HEK293T (cell line): ENCODE measurements at regions not wholly inside any gene's neighbourhood (a gene's known extent, or its start where the extent isn't known, plus 50 kb on each side); places are given as distances from the start of the nearest gene placed in this dataset.

ENCODE experiments used
- CTCF ChIA-PET: fragments of 350-600 bp; formaldehyde crosslinking; extraction: SDS; loops from one replicate; lab custom pipeline; 2021; ENCODE audit warnings: antibody characterized with exemption, inconsistent platforms; lab: Yijun Ruan, JAX
- POLR2A ChIA-PET: fragments of 350-600 bp; formaldehyde crosslinking; extraction: SDS; loops from one replicate; lab custom pipeline; 2020; ENCODE audit warnings: antibody characterized with exemption, inconsistent platforms; lab: Yijun Ruan, JAX
- DNase-seq: peaks from one replicate; pipeline ENCODE4 v3.0.0; 2012; ENCODE audit warnings: mixed read lengths; ENCODE audit errors: extremely low spot score
- ARNT ChIP-seq: fragments of 450-650 bp; IDR thresholded peaks from 2 replicates; pipeline ENCODE4 v1.6.1; 2017; ENCODE audit warnings: mild to moderate bottlenecking
- BHLHE40 ChIP-seq: fragments of 450-650 bp; IDR thresholded peaks from 2 replicates; pipeline ENCODE4 v1.6.1; 2016; ENCODE audit warnings: mild to moderate bottlenecking, moderate library complexity, borderline replicate concordance
- CTBP1 ChIP-seq: fragments of 450-650 bp; IDR thresholded peaks from 2 replicates; pipeline ENCODE4 v1.6.1; 2016; ENCODE audit warnings: borderline replicate concordance
- ELF4 ChIP-seq: fragments of 450-650 bp; IDR thresholded peaks from 2 replicates; pipeline ENCODE4 v1.6.1; 2017; ENCODE audit warnings: antibody characterized with exemption
- FOXA1 ChIP-seq: fragments of 450-650 bp; IDR thresholded peaks from 2 replicates; pipeline ENCODE4 v1.6.1; 2016; ENCODE audit warnings: mild to moderate bottlenecking
- FOXK2 ChIP-seq: fragments of 450-650 bp; IDR thresholded peaks from 2 replicates; pipeline ENCODE4 v1.6.1; 2016; ENCODE audit warnings: mild to moderate bottlenecking
- FOXM1 ChIP-seq: fragments of 450-650 bp; IDR thresholded peaks from 2 replicates; pipeline ENCODE4 v1.6.1; 2017; ENCODE audit warnings: mild to moderate bottlenecking, borderline replicate concordance
- HDGF ChIP-seq: fragments of 450-650 bp; IDR thresholded peaks from 2 replicates; pipeline ENCODE4 v1.6.1; 2017; ENCODE audit warnings: antibody characterized with exemption, borderline replicate concordance
- L3MBTL2 ChIP-seq: fragments of 450-650 bp; conservative IDR thresholded peaks from 2 replicates; pipeline ENCODE4 v1.6.1; 2016; ENCODE audit warnings: mild to moderate bottlenecking
- LEF1 ChIP-seq: fragments of 450-650 bp; IDR thresholded peaks from 2 replicates; pipeline ENCODE4 v1.6.1; 2017; ENCODE audit warnings: mild to moderate bottlenecking, borderline replicate concordance
- NFRKB ChIP-seq: fragments of 450-650 bp; IDR thresholded peaks from 2 replicates; pipeline ENCODE4 v1.6.1; 2016; ENCODE audit warnings: mild to moderate bottlenecking, moderate library complexity
- SP1 ChIP-seq: fragments of 450-650 bp; IDR thresholded peaks from 2 replicates; pipeline ENCODE4 v1.6.1; 2017
- SUZ12 ChIP-seq: fragments of 450-650 bp; IDR thresholded peaks from 2 replicates; pipeline ENCODE4 v1.6.1; 2016; ENCODE audit warnings: mild to moderate bottlenecking
- TARDBP ChIP-seq: fragments of 450-650 bp; IDR thresholded peaks from 2 replicates; pipeline ENCODE4 v1.6.1; 2016
- ZNF384 ChIP-seq: fragments of 450-650 bp; IDR thresholded peaks from 2 replicates; pipeline ENCODE4 v1.6.1; 2016
- TF ChIP-seq, protein P1 (sequence below): fragments of 450-650 bp; IDR thresholded peaks from 2 replicates; pipeline ENCODE4 v1.6.1; 2016

DNA sequence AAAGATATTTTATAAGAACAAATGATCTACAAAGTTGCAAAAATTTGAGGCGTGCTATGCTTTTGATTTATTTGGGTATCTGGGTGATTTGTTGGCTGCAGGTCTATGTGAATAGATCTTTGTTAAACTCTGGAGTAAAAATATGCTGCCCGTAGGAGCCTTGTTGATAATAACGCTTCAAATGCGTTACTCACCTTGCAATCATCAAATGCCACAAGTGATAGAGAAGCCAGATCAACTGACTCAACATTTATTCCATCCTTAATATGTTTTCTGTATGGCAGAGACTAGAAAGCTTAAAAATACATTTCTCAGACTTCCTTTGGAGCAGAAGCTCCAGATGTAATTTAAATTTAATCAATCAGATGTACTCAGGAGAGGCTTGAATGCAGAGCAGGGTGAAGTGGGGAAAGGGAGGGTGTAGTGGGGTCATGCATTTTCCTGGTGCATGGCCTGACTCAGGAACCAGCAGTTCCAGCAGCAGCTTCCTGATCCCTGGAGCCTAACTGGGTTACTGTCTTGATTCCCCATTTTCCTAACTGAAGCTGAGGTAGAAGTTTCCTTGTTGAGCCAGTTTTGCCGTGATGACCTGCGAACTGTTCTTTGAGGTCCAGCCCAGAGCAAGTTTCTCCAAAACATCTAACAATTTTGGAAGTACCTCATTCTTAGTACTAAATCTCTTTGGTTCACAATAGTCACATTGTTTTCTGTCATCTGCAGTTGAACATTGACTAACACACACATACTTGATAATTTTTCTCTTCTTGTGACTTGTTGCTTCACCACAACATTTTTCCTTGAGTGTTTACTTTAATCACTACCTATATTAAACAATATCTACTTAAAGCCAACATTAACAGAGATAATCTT lies 284.7 kb upstream of the CWC22 start:
- POLR2A ChIA-PET = no interaction called here
- CTCF ChIA-PET = no interaction called here
- no peak for DNase-seq
- TF ChIP-seq ZNF384 = no peak
- TF ChIP-seq CTBP1 = no peak
- TF ChIP-seq SUZ12 = no peak
- TF ChIP-seq BHLHE40 = no peak
- TF ChIP-seq FOXM1 = no peak
- no peak for TF ChIP-seq SP1
- TF ChIP-seq ARNT = no peak
- no peak for TF ChIP-seq HDGF
- no peak for TF ChIP-seq TARDBP
- TF ChIP-seq, protein P1, sequence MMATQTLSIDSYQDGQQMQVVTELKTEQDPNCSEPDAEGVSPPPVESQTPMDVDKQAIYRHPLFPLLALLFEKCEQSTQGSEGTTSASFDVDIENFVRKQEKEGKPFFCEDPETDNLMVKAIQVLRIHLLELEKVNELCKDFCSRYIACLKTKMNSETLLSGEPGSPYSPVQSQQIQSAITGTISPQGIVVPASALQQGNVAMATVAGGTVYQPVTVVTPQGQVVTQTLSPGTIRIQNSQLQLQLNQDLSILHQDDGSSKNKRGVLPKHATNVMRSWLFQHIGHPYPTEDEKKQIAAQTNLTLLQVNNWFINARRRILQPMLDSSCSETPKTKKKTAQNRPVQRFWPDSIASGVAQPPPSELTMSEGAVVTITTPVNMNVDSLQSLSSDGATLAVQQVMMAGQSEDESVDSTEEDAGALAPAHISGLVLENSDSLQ = no peak
- TF ChIP-seq NFRKB = no peak
- TF ChIP-seq FOXA1 = no peak
- TF ChIP-seq ELF4 = no peak

DNA sequence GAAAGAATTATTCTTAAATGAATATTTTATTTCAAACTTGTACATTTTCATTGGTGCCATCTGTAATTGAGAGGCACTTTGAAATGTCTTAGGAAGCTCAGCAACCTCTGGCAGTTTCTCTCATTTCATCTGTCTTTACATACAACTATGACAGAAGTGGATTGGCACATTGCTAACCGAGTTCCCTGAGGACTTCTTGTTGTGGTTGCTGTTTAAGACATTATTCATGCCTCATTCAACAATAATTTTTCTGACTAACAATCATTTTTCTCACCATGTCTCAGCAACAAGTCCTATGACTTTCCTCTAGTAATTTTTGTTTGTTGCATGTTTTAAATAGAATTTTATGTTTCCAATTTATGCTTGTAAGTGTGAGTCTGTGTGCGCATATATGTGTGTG lies 284.0 kb upstream of the CWC22 start:
- CTCF ChIA-PET = no interaction called here
- TF ChIP-seq L3MBTL2 = no peak
- no peak for TF ChIP-seq NFRKB
- TF ChIP-seq ZNF384 = no peak
- no peak for TF ChIP-seq SUZ12
- no peak for TF ChIP-seq TARDBP
- TF ChIP-seq CTBP1 = no peak
- TF ChIP-seq, protein P1 = no peak
- no peak for TF ChIP-seq FOXA1
- DNase-seq = no peak
- POLR2A ChIA-PET = no interaction called here

DNA sequence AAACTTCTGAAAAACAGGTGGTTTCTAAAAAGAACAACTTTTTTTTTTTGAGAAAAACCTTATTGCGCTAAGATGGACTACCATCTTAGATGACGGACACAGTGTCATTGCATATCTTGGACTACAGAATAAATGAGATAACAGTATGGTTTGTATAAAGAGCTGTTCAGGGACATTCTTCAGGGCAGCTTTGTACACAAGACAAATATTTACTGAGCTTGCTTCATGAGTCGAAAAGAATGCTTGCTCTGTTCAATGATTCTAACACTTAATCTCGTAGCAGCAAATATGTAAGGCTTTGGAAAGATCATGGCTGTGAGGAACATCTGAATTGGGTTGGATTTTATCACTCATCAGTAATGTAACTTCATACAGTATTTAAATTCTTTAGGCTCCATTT lies 282.5 kb upstream of the CWC22 start:
- DNase-seq = no peak
- TF ChIP-seq FOXK2 (no peak), HDGF (no peak), BHLHE40 (no peak), FOXA1 (no peak), CTBP1 (no peak), TARDBP (no peak), FOXM1 (no peak), SP1 (no peak), SUZ12 (no peak), ARNT (no peak), ZNF384 (no peak), LEF1 (no peak), ELF4 (no peak)
- ChIA-PET CTCF (no interaction called here), POLR2A (no interaction called here)

DNA sequence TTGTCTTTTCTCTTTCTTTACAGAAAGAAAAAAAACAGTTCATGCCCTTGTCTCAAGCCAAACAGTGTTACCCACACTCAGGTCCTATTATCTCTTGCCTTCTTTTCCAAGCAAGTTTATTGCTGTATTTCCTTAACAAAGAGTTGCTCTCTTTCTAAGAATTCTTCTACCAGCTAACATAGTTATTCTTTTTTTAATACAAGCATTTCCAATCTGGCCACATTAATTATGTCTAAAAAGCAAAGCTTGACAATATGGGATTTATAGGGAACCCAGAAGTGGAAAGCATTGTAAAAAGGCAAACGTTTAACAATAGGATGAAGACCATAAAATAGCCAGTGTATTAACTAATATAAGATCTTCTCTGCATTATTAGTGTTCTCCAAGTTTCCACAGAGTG lies 272.5 kb upstream of the CWC22 start:
- DNase-seq = no peak
- POLR2A ChIA-PET = no interaction called here
- CTCF ChIA-PET = no interaction called here
- TF ChIP-seq FOXM1 = no peak
- TF ChIP-seq SP1 = no peak
- no peak for TF ChIP-seq TARDBP
- TF ChIP-seq BHLHE40 = no peak
- no peak for TF ChIP-seq LEF1

DNA sequence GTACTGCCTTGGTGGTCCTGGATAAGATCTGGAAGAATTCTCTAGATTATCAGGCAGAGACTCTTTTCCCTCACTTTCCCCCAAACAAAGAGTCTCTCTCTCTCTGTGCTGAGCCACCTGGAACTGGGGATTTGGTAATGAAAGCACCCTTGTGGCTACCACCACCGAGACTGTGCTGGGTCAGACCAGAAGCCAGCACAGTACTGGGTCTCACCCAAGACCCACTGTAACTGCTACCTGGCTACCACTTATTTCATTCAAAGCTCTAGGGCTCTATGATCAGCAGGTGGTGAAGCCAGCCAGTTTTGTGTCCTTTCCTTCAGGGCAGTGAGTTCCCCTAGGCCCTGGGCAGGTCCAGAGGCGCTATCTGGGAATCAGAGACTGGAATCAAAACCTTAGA lies 269.6 kb upstream of the CWC22 start:
- ChIA-PET CTCF (no interaction called here), POLR2A (no interaction called here)
- no peak for DNase-seq
- TF ChIP-seq CTBP1 (no peak), SP1 (no peak), TARDBP (no peak)

DNA sequence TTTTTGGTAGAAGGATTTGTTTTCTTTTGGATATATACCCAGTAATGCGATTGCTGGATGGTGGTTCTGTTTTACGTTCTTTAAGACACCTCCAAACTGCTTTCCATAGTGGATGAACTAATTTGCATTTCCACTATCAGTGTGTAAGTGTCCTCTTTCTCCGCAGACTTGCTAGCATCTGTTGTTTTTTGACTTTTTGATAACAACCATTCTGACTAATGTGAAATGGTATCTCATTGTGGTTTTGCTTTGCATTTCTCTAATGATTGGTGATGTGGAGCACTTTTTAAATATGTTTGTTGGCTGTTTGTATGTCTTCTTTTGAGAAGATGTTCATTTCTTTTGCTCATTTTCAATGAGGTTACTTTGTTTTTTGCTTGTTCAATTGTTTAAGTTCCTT lies 260.9 kb upstream of the CWC22 start:
- DNase-seq = no peak
- ChIA-PET CTCF (no interaction called here), POLR2A (no interaction called here)
- no peak for TF ChIP-seq SP1
- TF ChIP-seq FOXM1 = no peak

DNA sequence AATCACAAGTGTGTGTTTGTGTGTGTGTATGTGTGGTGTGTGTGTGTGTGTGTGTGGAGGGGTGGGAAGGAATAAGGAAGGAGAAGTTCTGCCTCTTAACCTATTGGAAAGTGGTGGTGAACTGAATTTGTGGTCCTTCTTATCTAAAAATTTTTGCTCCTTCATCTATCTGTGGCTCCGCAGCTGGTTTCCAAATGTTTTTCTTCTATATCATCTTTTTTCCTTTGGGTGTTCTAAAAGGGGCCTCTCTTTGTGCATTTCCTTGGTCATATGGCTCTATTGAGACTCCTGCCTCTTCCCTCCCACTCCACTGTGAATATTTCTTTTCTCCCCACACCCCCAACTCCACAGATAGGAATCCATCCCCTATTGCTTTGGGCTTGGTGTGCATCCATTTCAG lies 254.9 kb upstream of the CWC22 start:
- TF ChIP-seq BHLHE40 = no peak
- no peak for TF ChIP-seq FOXM1
- no peak for TF ChIP-seq SUZ12
- TF ChIP-seq ZNF384 = no peak
- POLR2A ChIA-PET = no interaction called here

More for the DNA sequence above, 254.9 kb upstream of the CWC22 start:
- no peak for DNase-seq
- CTCF ChIA-PET = interaction anchor here (0.6 kb wide), 1 partner anchor 13 kb away, joined by 3 read pairs; no protein-coding TSS in a partner anchor
